Stimulated activated CD8-positive, alpha-beta memory T cell treated with anti-CD3 and anti-CD28 coated beads, Interleukin-4, amount 100 ng/mL, for 24 hours (primary cell): ENCODE measurements at regions not wholly inside any gene's neighbourhood (a gene's known extent, or its start where the extent isn't known, plus 50 kb on each side); places are given as distances from the start of the nearest gene placed in this dataset.
A peak's percentile ranks its signal among the peaks of the same experiment; 100 is the strongest.
"Not testable (repeated sequence)": the region's sequence is repeated elsewhere in the genome, so short reads cannot be mapped to it uniquely, and the experiment has no call there.

Experiments
- DNase-seq: peaks from one replicate; pipeline ENCODE4 v3.0.0-alpha.2; 2020; ENCODE audit warnings: low read depth

DNA sequence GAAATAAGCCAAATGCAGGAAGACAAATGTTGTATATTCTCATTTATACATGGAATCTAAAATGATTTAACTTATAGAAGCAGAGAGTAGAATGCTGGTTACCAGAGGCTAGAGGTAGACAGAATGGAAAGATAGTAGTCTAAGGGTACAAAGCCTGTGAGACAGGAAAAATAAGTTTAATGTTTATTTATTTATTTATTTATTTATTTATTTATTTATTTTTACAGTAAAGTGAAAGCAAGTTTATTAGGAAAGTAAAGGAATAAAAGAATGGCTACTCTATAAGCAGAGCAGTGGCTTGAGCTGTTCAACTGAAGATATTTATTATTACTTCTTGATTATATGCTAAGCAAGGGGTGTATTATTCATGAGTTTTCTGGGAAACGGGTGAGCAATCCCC is 203.2 kb downstream of the LAS1L start:
- DNase-seq = no peak

DNA sequence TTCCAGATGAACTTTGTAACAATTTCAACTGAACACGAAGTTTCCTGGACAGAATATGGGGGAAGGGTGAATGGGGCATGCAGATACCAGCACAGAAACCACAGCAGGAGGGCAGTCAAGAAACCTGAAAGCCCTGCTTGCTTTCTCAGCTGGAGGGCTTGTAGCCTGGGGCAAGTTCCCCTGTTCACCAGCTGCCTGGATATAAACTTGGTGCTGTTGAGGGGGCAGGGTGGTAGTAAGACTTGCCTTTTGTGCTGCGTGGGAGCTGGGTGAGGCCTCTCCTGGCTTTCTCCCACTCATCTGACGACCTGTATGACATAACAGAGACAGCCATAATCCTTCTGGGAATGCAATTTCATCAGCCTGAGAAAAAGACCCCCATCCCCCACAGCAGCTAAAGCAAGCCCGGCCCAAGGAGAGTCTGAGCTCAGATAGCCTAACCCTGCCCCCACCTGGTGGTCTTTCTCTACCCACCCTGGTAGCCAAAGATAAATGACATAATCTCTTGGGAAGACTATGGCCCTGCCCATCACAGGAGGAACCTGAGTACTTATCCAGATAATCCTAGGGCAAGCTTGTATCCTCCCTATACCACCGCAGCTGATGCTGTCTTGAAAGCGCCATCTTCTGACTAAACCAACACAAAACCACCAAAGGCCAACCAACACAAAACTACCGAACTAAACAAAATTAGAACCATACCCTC is 234.3 kb downstream of the LAS1L start:
- DNase-seq = no peak

DNA sequence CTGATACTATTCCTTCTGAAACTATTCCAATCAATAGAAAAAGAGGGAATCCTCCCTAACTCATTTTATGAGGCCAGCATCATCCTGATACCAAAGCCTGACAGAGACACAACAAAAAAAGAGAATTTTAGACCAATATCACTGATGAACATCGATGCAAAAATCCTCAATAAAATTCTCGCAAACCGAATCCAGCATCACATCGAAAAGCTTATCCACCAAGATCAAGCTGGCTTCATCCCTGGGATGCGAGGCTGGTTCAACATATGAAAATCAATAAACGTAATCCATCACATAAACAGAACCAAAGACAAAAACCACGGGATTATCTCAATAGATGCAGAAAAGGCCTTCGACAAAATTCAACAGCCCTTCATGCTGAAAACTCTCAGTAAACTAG is 251.7 kb downstream of the LAS1L start:
- not testable (repeated sequence) for DNase-seq

DNA sequence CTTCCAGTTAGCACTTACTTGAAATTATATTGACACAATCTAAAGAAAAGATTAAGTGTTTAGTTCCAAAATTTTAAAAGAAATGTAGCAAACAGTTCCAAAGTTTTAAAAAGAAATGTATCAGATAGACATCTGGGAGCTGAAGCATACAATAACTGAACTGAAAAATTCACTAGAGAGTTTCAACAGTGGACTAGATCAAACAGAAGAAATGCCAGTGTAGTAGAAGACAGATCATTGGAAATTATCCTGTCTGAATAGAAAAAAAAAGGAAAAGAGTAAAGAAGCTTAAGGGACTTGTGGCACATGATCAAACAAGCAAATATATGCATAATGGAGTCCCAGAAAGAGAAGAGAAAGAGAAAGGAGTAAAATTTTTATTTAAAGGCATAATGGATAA is 261.4 kb downstream of the LAS1L start:
- no peak for DNase-seq

DNA sequence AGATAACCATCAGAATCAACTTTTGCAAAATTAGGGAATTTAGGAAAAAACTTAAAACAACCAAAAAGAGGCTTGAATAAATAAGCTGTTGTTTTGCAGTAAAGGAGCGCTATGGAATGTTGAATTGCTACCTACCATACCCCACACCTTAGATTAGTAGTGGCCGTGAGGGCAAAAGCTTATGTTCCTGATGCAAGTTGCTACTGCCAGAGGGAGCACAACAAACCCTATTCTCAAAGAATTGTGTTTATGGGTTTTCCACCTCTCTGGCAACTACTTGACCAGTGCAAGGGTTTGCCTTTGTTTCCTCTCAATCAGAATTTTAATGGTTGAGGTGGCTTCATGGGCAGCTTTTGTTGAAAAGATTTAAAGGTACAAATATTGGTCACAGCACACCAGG is 268.1 kb downstream of the LAS1L start:
- no peak for DNase-seq

DNA sequence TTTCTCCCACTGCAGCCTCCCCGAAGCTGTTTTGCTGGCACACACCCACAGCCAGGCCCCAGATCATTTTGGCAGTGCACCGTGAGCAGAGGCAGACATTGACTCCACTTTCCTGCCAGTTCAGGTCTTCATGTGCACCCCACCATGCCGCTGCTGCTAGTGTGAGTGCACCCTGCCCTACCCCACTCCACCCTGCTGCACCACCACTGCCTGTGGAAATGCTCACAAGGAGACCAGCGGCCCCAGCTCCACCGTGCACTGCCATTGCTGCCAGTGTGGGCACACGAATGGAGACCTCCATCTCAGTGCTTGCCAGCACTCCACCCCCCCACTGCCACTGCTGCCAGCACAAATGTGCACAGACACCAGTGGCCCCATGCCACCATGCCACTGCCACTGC is 277.6 kb upstream of the ZC4H2 start:
- DNase-seq = no peak

DNA sequence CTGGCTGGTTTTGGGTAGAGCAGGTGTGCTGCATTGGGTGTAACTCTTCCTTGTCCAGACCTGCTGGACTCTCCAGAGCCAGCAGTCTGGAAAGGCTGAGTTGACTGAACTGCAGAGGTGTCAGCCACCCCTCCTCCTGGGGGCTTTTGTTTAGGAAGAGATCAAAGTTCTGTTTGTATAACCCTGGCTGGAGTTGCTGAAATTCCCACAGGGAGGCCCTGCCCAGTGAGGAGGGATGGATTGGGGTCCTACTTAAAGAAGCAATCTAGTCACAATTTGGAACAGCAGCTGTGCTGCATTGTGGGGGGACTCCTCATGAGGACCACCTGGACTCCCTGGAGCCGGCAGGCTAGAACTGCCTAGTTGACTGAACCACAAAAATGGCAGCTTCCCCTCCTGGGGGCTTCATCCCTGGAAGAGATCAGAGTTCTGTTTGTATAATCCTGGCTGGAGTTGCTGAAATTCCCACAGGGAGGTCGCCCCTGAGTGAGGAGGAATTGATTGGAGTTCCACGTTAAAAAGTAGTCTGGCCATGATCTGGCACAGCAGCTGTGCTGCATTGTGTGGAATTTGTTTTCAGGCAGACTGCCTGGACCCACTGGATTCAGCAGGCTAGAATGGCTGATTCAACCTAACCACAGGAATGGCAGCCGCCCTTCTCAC is 264.9 kb upstream of the ZC4H2 start:
- DNase-seq = no peak

DNA sequence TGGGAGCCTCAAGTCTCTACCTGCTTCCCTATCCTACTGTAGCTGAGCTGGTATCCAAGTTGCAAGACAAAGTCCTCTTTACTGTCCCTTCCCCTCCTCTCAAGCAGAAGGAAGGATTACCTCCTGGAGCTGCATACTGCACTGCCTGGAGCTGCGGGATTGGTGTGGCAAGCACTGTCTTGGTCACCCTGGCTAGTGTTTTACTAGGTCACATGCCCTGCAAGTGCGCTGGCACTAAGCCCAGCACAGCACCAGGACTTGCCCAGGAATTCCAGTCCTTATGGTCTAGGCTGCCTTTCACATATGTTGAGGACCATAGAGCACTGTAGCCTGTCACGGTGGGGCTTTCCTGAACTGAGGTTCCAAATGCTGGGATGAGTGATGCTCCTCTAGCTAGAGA is 227.3 kb upstream of the ZC4H2 start:
- DNase-seq = no peak

DNA sequence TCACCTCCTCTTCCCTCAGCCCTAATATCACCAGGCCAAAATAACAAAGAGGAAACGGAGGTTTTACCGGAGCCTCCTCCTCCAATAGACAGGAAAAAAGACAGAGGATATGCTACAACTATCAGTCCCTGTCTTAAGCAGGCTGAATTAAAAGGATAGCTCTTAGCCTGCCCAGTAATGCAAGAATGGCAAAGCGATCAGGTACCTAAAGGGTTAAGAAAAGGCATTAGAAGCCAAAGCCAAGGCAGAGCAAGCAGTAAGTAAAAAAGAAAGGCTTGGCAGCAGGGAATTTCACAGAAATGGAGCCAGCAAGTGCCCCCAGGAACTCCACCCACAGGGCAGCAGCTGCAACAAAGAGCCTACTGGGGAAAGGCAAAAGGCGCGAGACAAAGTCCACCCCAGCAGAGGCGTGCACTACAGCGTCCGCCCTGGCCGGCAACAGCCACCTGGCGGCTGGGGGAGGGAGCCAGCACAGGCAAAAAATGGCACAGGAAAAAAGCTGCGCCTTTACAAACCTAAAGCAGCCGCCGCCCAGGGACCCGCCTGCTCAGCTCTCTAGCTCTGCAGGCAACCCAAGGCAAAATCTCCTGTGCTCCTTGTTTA is 220.6 kb upstream of the ZC4H2 start:
- DNase-seq = no peak

GRCh38 chrX:65195621-65196020 is 219.4 kb upstream of the ZC4H2 start:
- DNase-seq = no peak

DNA sequence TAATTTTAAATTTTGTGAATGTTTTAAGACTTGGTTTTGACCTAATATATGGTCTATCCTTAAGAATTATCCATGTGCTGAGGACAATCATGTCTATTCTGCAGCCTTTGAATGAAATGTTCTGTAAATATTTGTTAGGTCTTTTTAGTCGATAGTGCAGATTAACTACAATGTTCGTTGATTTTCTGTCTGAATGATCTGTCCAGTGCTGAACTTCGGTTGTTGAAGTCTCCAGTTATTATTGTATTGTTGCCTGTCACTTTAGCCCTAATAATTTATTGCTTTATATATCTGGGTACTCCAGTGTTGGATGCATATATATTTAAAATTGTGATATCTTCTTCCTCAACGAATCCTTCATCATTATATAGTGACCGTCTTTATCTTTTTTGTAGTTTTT is 218.3 kb upstream of the ZC4H2 start:
- no peak for DNase-seq

DNA sequence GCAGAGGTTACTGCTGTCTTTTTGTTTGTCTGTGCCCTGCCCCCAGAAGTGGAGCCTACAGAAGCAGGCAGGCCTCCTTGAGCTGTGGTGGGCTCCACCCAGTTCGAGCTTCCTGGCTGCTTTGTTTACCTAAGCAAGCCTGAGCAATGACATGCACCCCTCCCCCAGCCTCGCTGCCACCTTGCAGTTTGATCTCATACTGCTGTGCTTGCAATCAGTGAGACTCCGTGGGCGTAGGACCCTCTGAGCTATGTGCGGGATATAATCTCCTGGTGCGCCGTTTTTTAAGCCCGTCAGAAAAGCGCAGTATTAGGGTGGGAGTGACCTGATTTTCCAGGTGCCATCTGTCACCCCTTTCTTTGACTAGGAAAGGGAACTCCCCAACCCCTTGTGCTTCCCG is 187.1 kb upstream of the ZC4H2 start:
- DNase-seq = not testable (repeated sequence)

DNA sequence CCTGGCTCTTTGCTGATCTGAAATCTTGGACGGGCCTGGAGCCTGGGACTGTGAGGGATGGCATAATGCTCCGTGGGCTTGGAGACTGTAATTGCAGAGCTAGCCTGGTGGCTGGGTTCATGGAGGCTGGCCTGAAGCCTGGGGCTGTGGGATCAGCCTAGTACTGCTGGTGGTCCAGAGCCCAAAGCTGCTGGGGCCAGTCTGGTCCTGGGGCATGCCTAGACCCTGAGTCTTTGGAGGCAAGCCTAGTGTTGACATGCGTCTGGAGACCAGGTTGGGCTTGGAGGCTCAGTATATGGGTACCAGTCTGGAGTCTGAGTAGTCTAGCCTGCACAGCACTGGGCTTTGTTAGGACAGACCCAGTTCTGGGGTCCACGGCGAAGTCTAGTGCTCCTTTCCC is 172.0 kb upstream of the ZC4H2 start:
- no peak for DNase-seq

- no peak for DNase-seq
Measured at GRCh38 chrX:65136424-65136823, 160.2 kb upstream of the ZC4H2 start.

GRCh38 chrX:65127842-65128241 is 151.6 kb upstream of the ZC4H2 start:
- no peak for DNase-seq

DNA sequence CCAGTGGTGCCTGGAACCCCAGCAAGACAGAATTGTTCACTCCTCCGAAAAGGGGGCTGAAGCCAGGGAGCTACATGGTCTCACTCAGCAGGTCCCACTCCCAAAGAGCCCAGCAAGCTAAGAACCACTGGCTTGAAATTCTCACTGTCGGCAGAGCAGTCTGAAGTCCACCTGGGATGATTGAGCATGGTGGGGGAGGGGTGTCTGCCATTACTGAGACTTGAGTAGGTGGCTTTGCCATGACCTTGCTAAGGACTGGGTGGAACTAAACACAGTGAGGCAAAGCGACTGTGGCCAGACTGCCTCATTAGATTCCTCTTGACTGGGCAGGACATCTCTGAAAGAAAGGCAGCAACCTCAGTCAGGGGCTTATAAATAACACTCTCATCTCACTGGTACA is 122.6 kb upstream of the ZC4H2 start:
- no peak for DNase-seq

- DNase-seq = no peak
Measured at GRCh38 chrX:65093658-65094057, 117.4 kb upstream of the ZC4H2 start.

DNA sequence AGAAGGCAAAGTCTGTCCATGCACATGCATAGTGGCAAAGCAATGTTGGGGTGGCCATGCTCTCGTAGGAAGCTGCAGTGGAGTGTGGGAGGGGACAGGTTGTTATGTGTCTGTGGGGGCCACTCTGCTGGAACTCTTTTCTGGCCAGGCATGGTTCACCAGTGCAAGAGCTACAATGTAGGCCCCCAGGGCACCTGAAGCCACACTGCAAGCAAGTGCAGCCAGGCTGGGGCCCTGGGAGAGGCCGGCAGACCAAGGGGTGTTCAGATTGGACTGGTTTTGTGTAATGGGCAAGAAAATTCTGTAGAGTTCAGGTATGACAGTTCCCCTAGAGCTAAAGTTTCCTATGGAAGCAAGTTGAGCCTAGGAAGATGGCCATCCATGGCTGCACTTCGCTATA is 97.0 kb upstream of the ZC4H2 start:
- DNase-seq = no peak

GRCh38 chrX:65072590-65072989 is 96.3 kb upstream of the ZC4H2 start:
- no peak for DNase-seq

DNA sequence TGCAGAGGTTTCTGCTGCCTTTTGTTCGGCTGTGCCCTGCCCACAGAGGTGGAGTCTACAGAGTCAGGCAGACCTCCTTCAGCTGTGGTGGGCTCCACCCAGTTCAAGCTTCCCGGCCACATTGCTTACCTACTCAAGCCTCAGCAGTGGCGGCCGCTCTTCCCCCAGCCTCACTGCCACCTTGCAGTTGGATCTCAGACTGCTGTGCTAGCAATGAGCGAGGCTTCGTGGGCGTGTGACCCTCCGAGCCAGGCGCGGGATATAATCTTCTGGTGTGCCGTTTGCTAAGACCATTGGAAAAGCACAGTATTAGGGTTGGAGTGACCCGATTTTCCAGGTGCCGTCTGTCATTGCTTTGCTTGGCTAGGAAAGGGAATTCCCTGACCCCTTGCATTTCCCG is 82.4 kb upstream of the ZC4H2 start:
- DNase-seq = not testable (repeated sequence)

- DNase-seq = no peak
Measured at GRCh38 chrX:65045001-65045400, 68.8 kb upstream of the ZC4H2 start.

- no peak for DNase-seq
Measured at GRCh38 chrX:65035446-65035770, 59.2 kb upstream of the ZC4H2 start.

DNA sequence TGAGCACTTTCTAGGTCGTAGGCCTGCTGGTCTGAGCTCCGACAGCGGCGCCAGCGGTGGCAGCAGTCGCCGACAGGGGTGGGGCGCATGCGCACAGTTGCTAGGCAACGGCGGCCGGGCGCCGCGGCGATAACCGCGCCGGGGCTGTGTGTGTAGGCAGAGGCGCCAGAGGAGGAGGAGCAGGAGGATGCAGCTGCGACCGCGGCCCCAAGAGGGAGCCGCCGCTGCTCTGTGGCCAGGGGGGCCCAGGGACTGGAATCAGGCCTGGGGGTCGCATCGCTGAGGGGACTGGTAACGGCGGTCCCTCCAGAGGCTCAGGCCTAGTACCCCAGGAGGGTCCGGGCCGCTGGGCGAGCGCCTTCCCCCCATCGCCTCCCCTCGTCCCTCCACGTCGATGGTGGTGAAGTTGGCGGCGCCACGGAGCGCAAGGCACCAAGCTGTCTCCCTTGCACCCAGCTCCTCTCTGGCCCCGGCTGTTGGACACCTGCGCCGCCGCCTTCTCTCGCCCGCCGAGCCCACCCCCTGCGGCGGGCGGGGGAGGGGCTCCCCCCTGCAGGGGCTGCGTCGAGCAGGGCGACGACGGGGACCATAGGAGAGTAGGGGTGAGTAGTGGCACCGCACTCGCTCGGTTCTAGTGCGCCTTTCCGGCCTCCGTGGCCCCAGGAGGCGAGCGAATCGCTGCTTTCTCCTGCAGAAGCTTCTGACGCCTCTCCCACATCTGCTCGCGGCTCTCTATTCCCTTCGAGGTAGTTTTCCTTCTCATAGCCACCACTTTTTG is 58.6 kb upstream of the ZC4H2 start, which contains the start of gene ZC3H12B:
ZC3H12B (plus strand) TSS at position 159 of the 778 bp plus-strand sequence.
- DNase-seq = peak; percentile 72
